Fibroblast of upper back skin (primary cell): ENCODE measurements at regions not wholly inside any gene's neighbourhood (a gene's known extent, or its start where the extent isn't known, plus 50 kb on each side); places are given as distances from the start of the nearest gene placed in this dataset.
"Not testable (repeated sequence)": the region's sequence is repeated elsewhere in the genome, so short reads cannot be mapped to it uniquely, and the experiment has no call there.

ENCODE experiments used
- DNase-seq: peaks from one replicate; pipeline ENCODE4 v3.0.0-alpha.2; 2013

DNA sequence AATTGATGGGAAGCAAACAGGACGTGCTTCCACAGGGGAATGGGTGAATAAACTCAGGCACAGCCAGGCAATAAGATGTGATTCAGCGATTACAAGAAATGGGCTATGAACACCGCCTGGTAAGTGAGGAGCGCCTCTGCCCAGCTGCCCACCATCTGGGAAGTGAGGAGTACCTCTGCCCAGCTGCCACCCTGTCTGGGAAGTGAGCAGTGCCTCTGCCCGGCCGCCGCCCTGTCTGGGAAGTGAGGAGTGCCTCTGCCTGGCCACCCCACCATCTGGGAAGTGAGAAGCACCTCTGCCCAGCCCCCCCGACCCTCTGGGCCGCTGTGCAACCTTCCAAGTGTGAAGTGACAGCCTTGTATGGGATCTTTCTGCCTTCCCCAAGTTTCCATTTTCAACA is 73.2 kb upstream of the PRR5 start:
- DNase-seq = no peak

DNA sequence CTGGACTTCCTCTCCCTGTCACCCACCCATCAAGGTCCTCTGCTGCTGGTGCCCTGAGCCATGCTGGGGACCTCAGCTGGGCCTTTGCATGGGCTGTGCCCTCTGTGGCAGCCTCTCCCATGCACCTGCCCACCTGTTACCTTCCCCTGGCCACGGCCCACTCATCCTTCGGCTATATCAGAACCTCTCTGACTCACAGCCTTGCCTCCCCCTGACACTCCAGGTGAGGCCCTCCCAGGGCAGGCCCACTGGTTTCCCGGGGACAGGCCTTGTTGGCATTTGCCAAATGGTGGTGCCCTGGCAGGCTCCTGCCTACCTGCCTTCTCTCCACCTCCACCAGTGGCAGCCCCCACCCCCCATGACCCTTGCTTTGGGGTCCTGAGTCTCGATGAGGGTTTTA is 73.7 kb upstream of the PRR5 start:
- no peak for DNase-seq

DNA sequence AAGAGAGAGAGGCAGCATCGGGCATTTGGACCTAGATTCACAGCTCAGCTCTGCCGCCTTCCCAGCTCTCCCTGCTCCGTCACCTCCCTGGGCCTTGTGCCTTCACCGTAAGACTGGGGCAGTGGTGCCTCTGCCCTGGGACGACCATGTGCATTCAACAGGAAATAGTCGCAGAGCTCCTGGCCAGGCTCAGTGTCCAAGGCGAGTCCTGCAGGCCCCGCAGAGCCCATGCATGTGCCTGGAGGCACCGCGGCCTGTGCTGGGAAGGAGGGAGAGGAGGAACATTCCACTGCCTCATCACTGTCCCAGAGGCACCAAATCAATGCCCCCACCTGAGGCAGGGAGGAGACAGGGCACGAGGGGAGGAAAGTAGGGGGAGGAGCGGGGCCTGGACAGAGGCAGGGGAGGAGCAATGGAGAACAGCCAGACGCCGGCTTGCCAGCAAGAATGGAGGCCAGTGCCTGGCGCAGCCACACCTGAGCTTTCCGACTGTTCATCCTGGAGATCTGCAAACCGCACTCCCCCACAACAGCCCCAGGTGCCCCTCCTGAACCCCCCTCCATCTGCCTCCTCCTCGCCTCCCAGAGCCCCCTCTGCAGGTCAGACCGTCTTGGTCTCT is 74.4 kb upstream of the PRR5 start:
- no peak for DNase-seq

DNA sequence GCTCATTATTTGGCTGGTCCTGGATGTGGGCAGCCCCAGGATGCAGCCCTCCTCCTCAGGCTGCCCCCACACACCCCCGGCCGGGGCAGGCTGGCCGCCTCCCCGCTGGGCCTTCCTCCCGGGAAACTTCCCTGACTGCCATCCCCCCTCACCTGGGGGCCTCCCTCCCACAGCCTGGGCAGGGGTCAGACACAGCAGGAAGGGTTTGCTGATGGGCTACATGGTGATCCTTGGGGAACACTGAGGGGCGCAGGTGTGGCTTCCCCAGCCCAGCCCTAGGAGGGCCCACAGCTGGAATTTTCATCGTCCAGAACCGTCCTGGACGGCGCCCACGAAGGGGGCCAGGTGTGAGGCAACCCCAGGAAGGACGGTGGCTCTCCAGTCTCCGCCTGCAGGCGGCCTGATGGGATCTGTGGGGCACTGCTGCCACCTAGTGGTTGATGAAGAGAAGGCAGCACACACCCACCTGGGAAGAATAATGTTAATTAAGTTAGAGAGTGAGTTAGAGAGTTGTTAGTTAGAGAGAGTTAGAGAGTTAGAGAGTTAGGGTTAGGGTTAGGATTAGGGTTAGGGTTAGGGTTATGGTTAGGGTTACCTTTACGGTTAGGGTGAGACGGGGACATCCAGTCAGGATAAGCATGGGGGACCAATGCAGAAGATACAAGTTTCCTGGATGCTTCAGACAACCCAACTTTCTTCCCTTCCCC is 75.9 kb upstream of the PRR5 start:
- DNase-seq = peak; percentile 54

DNA sequence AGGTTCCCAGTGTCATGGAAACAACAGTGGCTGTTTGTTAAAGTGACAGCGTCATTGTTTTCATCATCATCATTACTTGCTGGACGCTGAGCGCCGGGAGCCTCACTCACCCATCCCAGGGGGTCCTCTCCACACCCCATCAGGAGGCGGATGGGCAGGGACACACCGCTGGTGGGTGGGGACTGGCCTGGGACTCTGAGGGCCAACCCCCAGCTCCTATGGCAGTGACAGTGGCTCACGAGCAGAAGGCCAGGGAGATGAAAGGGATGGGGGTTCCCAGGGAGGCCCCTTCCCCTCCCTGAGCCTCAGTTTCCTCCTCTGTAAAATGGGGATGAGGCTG is 76.6 kb upstream of the PRR5 start:
- DNase-seq = no peak

DNA sequence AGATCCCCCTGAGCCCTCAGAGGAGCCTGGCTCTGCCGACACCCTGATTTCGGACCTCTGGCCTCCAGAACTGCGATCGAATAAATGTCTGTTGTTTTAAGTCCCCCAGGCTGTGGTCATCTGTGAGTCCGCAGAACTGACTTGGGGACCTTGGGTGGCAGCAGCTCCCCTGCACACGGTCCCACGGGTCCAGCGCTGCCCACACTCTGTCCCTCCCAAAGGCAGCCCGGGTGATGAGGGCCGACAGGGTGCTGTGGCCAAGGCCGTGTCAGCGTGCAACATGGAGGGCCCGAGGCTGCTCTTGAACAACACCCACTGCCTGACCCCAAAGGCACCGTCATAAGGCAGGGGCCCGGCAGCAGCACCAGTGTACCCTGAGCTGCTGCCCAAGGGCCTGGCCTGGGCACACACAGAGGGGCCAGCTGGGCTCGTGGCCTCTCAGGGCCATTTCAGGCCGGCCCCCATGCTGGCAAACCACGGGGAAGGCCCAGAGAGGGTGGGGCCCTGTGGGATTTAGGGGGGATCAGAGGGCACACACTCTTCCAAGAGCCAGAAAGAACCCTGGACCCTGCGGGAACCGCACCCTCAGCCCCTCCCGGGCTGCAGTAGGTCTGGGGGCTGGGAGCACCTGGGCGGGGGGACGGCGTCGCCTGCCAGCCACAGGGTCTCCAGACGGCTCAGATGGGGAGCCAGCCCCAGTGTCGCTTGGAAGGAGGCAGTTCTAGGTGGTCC is 77.1 kb upstream of the PRR5 start:
- DNase-seq = no peak

DNA sequence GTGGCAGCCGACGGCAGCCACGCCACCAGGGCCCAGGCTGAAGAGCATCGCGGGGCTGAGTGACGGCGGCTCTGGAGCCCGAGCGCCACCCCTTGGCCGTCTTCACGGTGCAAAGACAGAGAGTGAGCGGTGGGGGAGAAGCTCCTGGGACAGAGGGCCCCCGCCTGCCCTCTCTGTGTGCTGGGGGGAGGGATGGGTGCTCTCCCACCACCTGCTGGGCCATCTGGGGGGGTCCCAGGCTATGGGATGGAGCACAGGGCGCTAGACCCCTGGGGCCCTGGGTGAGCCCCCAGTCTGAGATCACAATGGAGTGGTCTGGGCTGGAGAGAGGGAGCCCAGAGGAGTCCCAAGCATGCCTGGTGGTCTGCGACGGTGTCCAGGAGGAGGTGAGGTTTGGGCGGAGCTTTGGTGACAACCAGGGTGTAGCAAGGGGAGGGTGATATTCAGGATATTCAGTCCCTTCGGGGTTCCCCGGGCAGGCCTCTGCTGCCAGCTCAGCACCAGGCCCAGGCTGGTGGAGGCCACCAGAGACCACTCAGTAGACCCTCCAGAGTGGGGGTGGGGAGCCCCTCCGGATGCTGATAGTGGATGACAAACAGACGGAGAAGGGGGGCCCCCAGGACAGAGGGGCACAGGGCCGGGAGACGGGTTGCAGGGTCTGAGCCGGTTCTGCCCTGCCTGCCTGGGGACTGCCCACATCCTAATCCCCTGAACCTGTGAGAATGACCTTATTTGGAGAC is 78.1 kb upstream of the PRR5 start:
- peak; percentile 18 for DNase-seq

DNA sequence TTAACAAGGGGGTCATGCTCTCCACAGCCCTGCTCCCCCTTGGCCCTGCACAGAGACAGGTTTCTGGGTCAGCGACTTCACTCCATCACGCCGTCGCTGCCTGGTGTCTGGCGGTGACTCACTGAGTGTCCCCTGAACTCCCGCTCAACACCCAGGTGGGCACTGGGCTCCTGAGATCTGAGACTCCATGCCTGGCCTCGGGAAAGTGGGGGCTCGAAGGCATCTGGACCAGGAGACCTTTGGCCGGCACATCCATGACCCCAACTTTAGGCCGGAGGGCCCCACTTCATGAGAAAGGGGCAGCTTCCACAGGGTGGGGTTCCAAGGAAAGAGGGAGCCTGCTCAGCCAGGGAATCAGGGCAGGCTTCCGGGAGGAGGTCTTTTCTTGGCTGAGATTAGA is 79.3 kb upstream of the PRR5 start:
- no peak for DNase-seq

DNA sequence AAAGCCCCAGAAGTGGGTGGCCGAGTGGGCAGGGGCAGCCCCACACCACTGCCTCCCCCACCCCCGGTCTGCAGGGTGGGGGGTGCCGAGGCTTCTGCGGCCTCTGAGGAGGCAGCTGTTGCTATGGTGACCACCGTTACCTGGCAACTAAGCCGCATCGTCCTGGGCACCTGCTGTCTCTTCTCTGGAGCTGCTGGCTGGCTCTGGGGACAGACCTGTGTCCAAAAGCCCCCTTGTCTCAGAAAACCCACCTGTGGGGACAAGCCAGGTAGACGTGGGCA is 79.9 kb upstream of the PRR5 start:
- DNase-seq = no peak

DNA sequence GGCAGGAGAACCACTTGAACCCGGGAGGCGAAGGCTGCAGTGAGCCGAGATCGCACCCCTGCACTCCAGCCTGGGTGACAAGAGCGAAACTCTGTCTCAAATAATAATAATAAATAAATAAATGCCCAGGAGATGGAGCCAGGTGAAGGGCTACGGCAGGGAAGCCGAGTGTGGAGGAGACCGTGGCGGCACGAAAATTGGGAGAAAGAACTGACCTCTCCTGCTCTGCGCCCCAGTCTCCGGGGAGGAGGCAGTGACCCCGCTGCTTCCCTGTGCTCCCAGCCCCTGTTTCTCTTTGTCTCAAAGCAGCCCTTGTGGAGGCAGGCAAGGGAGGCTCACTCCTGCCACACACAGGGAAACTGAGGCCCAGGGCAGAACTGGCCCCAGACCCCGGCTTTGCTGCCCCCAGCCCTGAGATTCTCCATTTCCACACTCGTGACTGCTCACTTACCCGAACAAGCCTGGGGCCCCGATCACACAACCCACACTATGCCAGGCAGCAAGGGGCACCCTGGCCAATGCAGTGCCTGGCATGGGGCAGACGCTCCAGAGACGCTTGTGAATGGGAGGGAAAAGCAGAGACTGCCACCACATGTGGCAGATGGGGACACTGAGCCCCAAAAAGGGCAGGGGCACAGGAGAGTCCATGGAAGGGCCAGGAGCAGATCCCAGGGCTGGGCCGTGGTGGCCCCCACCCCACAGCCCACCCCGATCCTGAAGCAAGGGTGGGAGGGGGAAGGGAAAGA is 80.4 kb upstream of the PRR5 start:
- DNase-seq = no peak

DNA sequence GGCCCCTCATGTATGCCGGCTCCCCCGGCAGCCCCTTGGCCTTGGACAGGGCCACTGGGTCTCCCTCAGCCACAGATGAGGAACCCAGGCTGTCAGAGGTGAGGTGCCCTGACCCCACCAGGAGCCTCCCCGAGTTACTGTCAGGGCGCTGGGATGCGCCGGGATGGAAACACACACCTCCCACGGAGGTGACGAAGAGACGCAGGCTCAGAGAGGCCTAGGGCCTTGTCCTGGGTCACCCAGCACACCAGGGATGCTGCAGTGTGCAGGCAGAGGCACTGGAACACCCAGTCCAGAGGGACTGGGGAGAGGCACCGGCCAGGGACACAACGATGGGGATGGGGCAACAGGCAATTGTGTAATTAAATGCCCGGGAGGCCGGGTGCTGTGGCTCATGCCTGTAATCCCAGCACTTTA is 81.2 kb upstream of the PRR5 start:
- DNase-seq = no peak

DNA sequence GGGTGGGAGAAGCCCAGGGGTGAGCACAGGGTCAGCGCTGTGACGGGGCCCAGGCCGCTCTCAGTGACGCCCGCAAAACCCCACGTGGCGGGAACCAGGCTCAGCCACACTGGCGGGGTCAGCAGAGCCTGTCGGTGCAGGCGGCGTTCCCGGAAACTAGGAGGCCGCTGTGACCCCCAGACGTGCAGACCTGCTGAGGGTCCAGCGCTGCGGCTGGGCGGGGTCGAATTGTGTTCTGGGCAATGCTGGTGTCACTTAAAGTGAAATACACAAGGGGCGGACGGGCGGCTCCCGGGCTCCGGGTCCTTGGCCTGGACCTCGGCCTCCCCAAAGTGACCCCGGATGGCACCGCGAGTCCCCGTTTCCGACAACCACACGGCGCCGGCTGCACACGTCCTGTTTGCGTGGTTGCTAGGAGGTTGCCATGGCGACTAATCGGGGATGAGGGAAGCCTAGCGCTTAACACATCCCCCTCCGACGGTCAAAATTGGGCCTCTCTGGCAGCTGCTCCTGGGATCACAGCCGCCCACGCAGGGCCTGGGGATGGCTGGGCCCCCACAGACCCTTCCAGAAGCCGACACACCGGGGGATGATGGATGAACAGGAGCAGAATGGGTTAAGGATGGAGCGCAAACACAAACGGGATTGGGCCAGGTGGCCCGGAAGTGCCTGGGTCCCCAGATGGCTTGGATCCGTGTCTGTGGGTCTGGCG is 81.7 kb upstream of the PRR5 start:
- peak; percentile 58 for DNase-seq

DNA sequence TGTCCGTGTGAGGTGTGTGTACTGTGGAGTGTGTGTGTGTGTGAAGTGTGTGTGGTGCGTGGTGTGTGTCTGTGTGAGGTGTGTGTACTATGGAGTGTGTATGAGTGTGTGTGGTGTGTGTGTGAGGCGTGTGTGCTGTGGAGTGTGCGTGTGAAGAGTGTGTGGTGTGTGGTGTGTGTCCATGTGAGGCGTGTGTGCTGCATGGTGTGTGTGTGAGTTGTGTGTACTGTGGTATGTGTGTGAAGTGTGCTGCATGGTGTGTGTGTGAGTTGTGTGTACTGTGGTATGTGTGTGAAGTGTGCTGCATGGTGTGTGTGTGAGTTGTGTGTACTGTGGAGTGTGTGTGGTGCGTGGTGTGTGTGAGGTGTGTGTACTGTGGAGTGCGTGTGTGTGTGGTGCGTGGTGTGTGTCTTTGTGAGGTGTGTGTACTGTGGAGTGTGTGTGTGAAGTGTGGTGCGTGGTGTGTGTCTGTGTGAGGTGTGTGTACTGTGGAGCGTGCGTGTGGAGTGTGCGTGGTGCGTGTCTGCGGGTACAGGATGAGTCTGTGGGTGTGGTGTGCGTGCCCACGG is 82.4 kb upstream of the PRR5 start:
- DNase-seq = not testable (repeated sequence)

DNA sequence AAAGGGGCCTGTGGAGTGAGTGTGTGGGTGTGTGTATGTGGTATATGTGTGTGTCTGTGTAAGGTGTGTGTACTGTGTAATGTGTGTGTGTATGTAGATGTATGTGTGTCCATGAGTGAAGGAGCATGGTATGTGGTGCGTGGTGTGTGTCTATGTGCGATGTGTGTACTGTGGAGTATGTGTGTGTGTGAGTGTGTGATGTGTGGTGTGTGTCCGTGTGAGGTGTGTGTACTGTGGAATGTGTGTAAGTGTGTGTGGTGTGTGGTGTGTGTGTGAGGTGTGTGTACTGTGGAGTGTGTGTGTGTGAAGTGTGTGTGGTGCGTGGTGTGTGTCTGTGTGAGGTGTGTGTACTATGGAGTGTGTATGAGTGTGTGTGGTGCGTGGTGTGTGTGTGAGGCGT is 83.1 kb upstream of the PRR5 start:
- not testable (repeated sequence) for DNase-seq

DNA sequence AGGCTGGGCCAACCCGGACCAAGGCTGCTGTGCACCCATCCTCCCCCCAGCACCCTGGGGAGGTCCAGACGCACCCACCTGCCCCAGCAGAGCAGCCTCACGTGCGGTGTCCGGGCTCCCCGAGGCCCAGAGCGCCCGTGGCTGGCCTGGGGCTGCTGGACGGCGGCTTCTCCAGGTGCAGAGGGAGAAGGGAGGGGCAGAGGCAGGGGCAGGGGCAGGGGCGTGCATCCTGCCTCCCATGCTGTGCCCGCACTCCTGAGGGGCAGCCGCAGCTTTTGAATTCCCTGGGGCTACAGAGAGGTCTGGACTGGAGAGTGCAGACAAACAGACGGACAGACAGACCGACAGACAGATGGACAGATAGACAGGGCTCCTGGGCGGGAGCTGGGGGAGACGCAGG is 83.6 kb upstream of the PRR5 start:
- DNase-seq = no peak

DNA sequence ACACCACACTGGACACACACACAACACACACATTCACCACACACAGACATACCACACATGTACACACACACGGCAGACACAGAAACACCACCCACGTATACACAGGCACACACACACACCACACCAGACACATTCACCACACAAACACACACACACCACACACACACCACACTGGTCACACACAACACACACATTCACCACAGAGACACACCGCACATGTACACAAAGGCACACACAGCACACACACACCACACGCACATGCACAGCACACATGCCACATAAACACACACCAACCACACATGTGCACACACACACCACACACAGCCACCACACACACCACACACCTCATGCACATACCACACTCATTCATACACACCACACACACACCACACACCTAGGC is 84.2 kb upstream of the PRR5 start:
- DNase-seq = no peak

DNA sequence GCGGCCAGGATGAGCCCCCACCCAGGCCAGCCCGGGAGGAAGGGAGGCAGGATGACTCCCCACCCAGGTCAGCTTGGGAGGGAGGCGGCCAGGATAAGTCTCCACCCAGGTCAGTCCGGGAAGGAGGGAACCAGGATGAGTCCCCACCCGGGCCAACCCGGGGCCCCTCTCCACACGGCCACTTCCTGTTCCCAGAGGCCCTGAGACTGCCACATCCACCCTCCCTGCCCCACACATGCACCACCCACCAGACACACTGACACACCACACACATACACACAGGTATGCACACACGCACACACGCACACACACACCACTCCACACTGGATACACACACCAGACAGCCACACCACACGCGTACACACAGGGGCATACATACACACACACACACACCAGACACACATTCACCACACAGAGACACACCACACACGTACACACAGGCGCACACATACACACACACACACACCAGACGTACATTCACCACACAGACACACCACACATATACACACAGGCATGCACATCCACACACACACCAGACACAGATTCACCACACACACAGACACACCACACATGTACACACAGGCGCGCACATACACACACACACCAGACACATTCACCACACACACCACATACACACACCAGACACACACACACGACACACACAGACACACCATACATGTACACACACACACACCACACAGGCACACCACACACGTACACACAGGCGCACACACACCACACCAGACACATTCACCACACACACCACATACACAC is 84.9 kb upstream of the PRR5 start:
- no peak for DNase-seq

DNA sequence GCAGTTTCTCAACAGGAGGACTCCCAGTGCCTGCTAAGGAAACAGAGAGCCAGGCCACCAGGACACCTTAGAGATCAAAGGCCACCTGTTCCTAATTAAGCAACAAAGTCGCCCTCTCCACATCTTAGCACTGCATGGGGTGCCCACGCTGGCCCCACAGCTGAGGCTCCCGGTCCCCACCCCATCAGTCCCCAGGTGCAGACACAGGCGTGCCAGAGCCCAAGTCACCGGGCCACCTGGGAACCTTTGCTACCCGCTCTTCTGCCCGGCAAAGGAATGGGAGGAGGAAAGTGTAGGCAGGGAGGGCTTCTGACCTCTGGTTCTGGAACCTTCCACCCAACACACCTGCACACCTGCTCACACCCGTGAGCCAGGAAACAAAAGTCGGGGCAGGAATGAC is 85.5 kb upstream of the PRR5 start:
- DNase-seq = no peak

DNA sequence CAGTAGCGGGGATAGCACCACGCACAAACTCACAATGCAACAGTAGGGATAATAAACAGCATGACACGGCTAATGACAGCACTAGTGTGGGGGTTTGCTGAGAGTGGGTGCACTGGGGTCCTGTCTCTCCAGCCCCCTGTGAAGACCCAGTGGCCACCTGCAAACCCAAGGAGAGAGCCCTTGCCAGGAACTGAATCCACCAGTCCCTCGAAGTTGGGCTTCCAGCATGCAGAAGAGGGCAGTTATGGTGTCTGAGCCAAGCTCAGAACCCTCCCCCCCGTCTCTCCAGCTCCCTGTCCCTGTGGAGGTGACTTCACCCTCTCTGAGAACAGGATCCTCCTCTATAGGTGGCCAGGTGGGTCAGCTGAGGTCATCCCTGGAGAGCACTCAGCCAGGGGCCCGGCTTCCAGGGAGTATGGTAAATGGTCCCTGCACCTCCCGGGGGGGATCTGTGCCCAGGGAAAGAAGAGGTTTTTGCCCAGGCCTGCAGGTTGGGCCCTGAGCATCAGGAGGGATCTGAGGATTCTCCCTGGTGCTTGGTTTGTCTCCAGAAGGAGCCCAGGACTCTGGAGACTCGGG is 86.3 kb upstream of the PRR5 start:
- no peak for DNase-seq

DNA sequence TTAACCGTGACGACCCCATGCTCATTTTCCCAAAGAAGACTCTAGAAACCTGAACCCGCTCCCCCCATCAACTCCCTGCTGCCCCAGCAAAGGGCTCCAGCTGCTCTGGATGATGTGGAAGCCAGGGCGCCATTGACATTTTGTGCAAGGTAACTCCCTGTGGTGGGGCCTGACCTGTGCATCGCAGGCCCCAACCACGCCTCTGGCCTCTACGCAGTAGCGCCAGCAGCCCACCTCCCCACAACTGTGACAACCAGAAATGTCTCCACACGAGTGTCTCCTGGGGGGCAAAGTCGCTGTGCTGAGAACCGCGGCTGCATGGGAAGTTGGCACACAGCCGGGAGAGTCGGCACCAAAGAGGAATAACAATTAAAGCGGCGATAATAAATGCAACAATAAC is 86.9 kb upstream of the PRR5 start:
- no peak for DNase-seq

DNA sequence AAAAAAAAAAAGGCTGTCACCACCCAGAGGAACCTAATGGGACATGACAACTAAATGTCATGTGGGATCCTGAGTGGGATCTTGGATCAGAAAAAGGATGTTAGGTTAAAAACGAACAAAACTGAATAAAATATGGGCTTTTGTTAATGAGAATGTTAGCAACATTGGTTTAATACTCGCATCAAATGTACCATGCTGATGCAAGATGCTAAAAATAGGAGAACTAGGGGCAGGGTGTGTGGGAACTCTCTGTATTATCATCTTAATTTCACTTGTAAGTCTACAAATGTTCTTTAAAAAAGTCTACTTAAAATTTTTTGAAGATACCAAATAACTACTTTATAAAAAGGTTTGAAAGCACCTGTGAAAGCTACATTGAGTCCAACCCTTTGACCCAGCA is 88.8 kb upstream of the PRR5 start:
- no peak for DNase-seq
